OCI-LY7 (cell line): ENCODE measurements at regions not wholly inside any gene's neighbourhood (a gene's known extent, or its start where the extent isn't known, plus 50 kb on each side); places are given as distances from the start of the nearest gene placed in this dataset.

Source experiments
- BruUV-seq: library from RNA; stranded (reverse); fragments of 400-500 nt; replicated peaks from 2 replicates; lab custom pipeline; 2021; lab: Mats Ljungman, UMichigan
- CTCF ChIA-PET: fragments of 300-600 bp; sonication (Branson Sonifier 250); formaldehyde crosslinking; loops from one replicate; lab custom pipeline; 2022; ENCODE audit warnings: antibody characterized with exemption; ENCODE audit not compliant: unreplicated experiment; lab: Charles Lee
- POLR2A ChIA-PET: fragments of 300-600 bp; sonication (Branson Sonifier 250); formaldehyde crosslinking; loops from one replicate; lab custom pipeline; 2022; ENCODE audit warnings: antibody characterized with exemption; lab: Charles Lee
- DNase-seq: peaks from one replicate; pipeline ENCODE4 v3.0.0-alpha.2; 2015; ENCODE audit warnings: low spot score
- H2AFZ ChIP-seq: fragments of 200-600 bp; sonication (generic), shearing (Covaris generic); 2 replicates; pipeline ENCODE4 v1.6.1; 2014; ENCODE audit warnings: mild to moderate bottlenecking, antibody characterized with exemption, low read length, moderate library complexity
- H3K27ac ChIP-seq: fragments of 200-600 bp; sonication (generic); 2 replicates; pipeline ENCODE4 v1.5.1; 2014; ENCODE audit warnings: mixed run types, low read depth, mild to moderate bottlenecking, moderate library complexity, low read length, inconsistent platforms; ENCODE audit not compliant: poor library complexity, severe bottlenecking
- H3K36me3 ChIP-seq: fragments of 200-600 bp; sonication (generic); 2 replicates; pipeline ENCODE4 v1.6.1; 2014; ENCODE audit warnings: mild to moderate bottlenecking, antibody characterized with exemption, low read length, moderate library complexity, mixed read lengths; ENCODE audit not compliant: insufficient read depth
- H3K4me1 ChIP-seq: fragments of 200-600 bp; sonication (generic); 2 replicates; pipeline ENCODE4 v1.5.1; 2014; ENCODE audit warnings: mild to moderate bottlenecking, low read length; ENCODE audit not compliant: insufficient read depth, poor library complexity, severe bottlenecking
- H3K4me2 ChIP-seq: fragments of 200-600 bp; sonication (generic); 2 replicates; pipeline ENCODE4 v1.6.1; 2014; ENCODE audit warnings: mild to moderate bottlenecking, low read length
- H3K4me3 ChIP-seq: fragments of 200-600 bp; sonication (generic); 2 replicates; pipeline ENCODE4 v1.5.1; 2014; ENCODE audit warnings: mild to moderate bottlenecking, low read depth, low read length; ENCODE audit not compliant: poor library complexity, severe bottlenecking
- H3K79me2 ChIP-seq: fragments of 200-600 bp; sonication (generic); 2 replicates; pipeline ENCODE4 v1.6.1; 2016; ENCODE audit warnings: low read depth, mild to moderate bottlenecking, low read length, moderate library complexity, mixed read lengths; ENCODE audit not compliant: insufficient read depth
- H3K9me2 ChIP-seq: fragments of 200-600 bp; sonication (generic); 2 replicates; pipeline ENCODE4 v1.6.1; 2016; ENCODE audit warnings: mild to moderate bottlenecking, low read length, mixed read lengths; ENCODE audit not compliant: insufficient read depth
- H3K9me3 ChIP-seq: fragments of 200-600 bp; sonication (generic); 2 replicates; pipeline ENCODE4 v1.6.1; 2014; ENCODE audit warnings: mild to moderate bottlenecking, mixed run types, low read length, mixed read lengths
- H4K20me1 ChIP-seq: fragments of 200-600 bp; sonication (generic); 2 replicates; pipeline ENCODE4 v1.6.1; 2014; ENCODE audit warnings: mild to moderate bottlenecking, antibody characterized with exemption, low read length, moderate library complexity, mixed read lengths; ENCODE audit not compliant: insufficient read depth
- CTCF ChIP-seq: fragments of 200-600 bp; sonication (generic); conservative IDR thresholded peaks from 2 replicates; pipeline ENCODE4 v1.5.1; 2014; ENCODE audit warnings: mild to moderate bottlenecking, antibody characterized with exemption, low read length, moderate library complexity, mixed read lengths
- EZH2phosphoT487 ChIP-seq: fragments of 200-600 bp; sonication (generic); IDR thresholded peaks from 2 replicates; pipeline ENCODE4 v1.6.1; 2018; ENCODE audit warnings: low read depth, borderline replicate concordance, mild to moderate bottlenecking, mixed run types, antibody characterized with exemption, low read length, moderate library complexity, mixed read lengths
- intact Hi-C: fragments of 100-400 bp; cut with micrococcal nuclease; formaldehyde crosslinking; loops from one replicate; pipeline ENCODE4 v1.10.0; 2022; ENCODE audit not compliant: unreplicated experiment

DNA sequence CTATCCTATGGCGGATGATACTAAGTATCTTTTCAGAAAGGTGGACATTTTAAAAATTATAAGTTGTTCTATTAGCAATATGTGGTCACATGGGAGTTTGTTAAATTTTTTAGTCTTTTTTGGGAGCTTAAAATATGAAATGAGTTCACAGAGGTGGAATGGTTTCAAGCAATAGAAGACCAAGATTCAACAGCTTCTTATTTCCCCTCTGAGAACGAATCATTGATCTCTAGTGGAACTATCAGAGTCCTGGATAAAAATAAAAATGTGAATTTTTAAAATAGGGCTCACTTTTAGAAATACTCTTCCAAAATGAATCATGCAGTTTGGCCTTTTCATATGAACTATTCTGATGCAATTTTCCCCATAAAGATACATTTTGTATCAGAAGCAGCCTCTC is 467.7 kb upstream of the KLF6 start:
- no TSS peak for BruUV-seq
- no peak overlapping the region for H3K4me2 ChIP-seq
- H2AFZ ChIP-seq: no peak overlapping the region
- no peak for TF ChIP-seq EZH2phosphoT487
- no peak for TF ChIP-seq CTCF
- H3K4me3 ChIP-seq: no peak overlapping the region
- no peaks in the 10 kb centered on the region for H3K9me3 ChIP-seq
- H3K9me2 ChIP-seq: no peaks in the 10 kb centered on the region
- intact Hi-C loops: no loop called here
- no peak overlapping the region for H3K27ac ChIP-seq
- CTCF ChIA-PET: no interaction called here
- DNase-seq: no peak
- H3K36me3 ChIP-seq: no peaks in the 10 kb centered on the region
- no peaks in the 10 kb centered on the region for H3K79me2 ChIP-seq
- H4K20me1 ChIP-seq: no peaks in the 10 kb centered on the region
- POLR2A ChIA-PET: no interaction called here
- no peaks in the 10 kb centered on the region for H3K4me1 ChIP-seq

DNA sequence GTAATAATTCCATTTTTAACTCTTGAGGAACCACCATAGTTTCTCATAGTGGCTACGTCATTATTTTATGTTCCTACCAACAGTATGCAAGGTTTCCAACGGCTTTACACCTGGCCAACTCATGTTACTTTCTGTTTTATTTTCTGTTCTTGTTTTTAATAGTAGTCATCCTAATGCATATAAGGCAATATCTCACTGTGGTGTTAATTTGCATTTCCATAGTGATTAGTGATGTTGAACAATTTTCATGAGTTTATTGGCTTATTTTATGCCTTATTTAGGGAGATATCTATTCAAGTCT is 465.5 kb upstream of the KLF6 start:
- no peak overlapping the region for H3K4me3 ChIP-seq
- ChIA-PET CTCF (no interaction called here), POLR2A (no interaction called here)
- no peaks in the 10 kb centered on the region for H4K20me1 ChIP-seq
- intact Hi-C loops: no loop called here
- H3K4me1 ChIP-seq: no peaks in the 10 kb centered on the region
- H3K9me3 ChIP-seq: no peaks in the 10 kb centered on the region
- no peak overlapping the region for H3K4me2 ChIP-seq
- no peaks in the 10 kb centered on the region for H3K79me2 ChIP-seq
- H3K36me3 ChIP-seq: no peaks in the 10 kb centered on the region
- BruUV-seq: no TSS peak
- no peak overlapping the region for H2AFZ ChIP-seq
- TF ChIP-seq EZH2phosphoT487: no peak
- no peak for TF ChIP-seq CTCF
- no peak for DNase-seq
- H3K27ac ChIP-seq: no peak overlapping the region
- no peaks in the 10 kb centered on the region for H3K9me2 ChIP-seq

GRCh38 chr10:4249841-4250586 is 465.0 kb upstream of the KLF6 start:
- no peak overlapping the region for H3K4me2 ChIP-seq
- H3K27ac ChIP-seq: no peak overlapping the region
- H3K4me1 ChIP-seq: no peaks in the 10 kb centered on the region
- no peaks in the 10 kb centered on the region for H4K20me1 ChIP-seq
- H3K79me2 ChIP-seq: no peaks in the 10 kb centered on the region
- TF ChIP-seq EZH2phosphoT487: no peak
- no peak for TF ChIP-seq CTCF
- no TSS peak for BruUV-seq
- no peaks in the 10 kb centered on the region for H3K9me2 ChIP-seq
- POLR2A ChIA-PET: no interaction called here
- no peak overlapping the region for H2AFZ ChIP-seq
- CTCF ChIA-PET: no interaction called here
- no peak for DNase-seq
- no peaks in the 10 kb centered on the region for H3K9me3 ChIP-seq
- no peak overlapping the region for H3K4me3 ChIP-seq
- intact Hi-C loops: no loop called here
- H3K36me3 ChIP-seq: no peaks in the 10 kb centered on the region
